ENCODE measurements at regions not wholly inside any gene's neighbourhood (a gene's known extent, or its start where the extent isn't known, plus 50 kb on each side); places are given as distances from the start of the nearest gene placed in this dataset.

- no peak for TF ChIP-seq POLR2A (IDR thresholded peaks at IDR 0.05; ENCODE audit: low read depth, low read length)
- DNase-seq (ENCODE audit: insufficient read length, low spot score) = no peak
- no peak for FAIRE-seq
Observed at GRCh38 chr22:27273436-27273835, 528.1 kb downstream of the MN1 start.

GRCh38 chr22:27273853-27274252 is 527.7 kb downstream of the MN1 start:
- DNase-seq (ENCODE audit: insufficient read length, low spot score) (no peak), FAIRE-seq (no peak)
- no peak for TF ChIP-seq POLR2A (IDR thresholded peaks at IDR 0.05; ENCODE audit: low read depth, low read length)

GRCh38 chr22:27274770-27275449 is 526.6 kb downstream of the MN1 start:
- FAIRE-seq (no peak), DNase-seq (ENCODE audit: insufficient read length, low spot score) (no peak)
- no peak for TF ChIP-seq POLR2A (IDR thresholded peaks at IDR 0.05; ENCODE audit: low read depth, low read length)

- FAIRE-seq (no peak), DNase-seq (ENCODE audit: insufficient read length, low spot score) (no peak)
- TF ChIP-seq POLR2A (IDR thresholded peaks at IDR 0.05; ENCODE audit: low read depth, low read length) = no peak
Observed at GRCh38 chr22:27278946-27279345, 522.6 kb downstream of the MN1 start.

GRCh38 chr22:27283240-27283639 is 518.3 kb downstream of the MN1 start:
- no peak for FAIRE-seq
- no peak for TF ChIP-seq POLR2A (IDR thresholded peaks at IDR 0.05; ENCODE audit: low read depth, low read length)

GRCh38 chr22:27283714-27284113 is 517.8 kb downstream of the MN1 start:
- FAIRE-seq (no peak), DNase-seq (ENCODE audit: insufficient read length, low spot score) (no peak)
- TF ChIP-seq POLR2A (IDR thresholded peaks at IDR 0.05; ENCODE audit: low read depth, low read length) = no peak

More at GRCh38 chr22:27283240-27283639, 518.3 kb downstream of the MN1 start:
- DNase-seq (ENCODE audit: insufficient read length, low spot score) = no peak

GRCh38 chr22:27284324-27284723 is 517.2 kb downstream of the MN1 start:
- FAIRE-seq = no peak
- DNase-seq (ENCODE audit: insufficient read length, low spot score) = no peak
- no peak for TF ChIP-seq POLR2A (IDR thresholded peaks at IDR 0.05; ENCODE audit: low read depth, low read length)

GRCh38 chr22:27286711-27287110 is 514.8 kb downstream of the MN1 start:
- no peak for TF ChIP-seq POLR2A (IDR thresholded peaks at IDR 0.05; ENCODE audit: low read depth, low read length)
- FAIRE-seq = no peak
- no peak for DNase-seq (ENCODE audit: insufficient read length, low spot score)

- DNase-seq (ENCODE audit: insufficient read length, low spot score) (no peak), FAIRE-seq (no peak)
- TF ChIP-seq POLR2A (IDR thresholded peaks at IDR 0.05; ENCODE audit: low read depth, low read length) = no peak
Observed at GRCh38 chr22:27292542-27293299, 508.8 kb downstream of the MN1 start.

GRCh38 chr22:27293721-27294445 is 507.7 kb downstream of the MN1 start:
- FAIRE-seq = no peak
- no peak for TF ChIP-seq POLR2A (IDR thresholded peaks at IDR 0.05; ENCODE audit: low read depth, low read length)
- DNase-seq (ENCODE audit: insufficient read length, low spot score) = no peak

- TF ChIP-seq POLR2A (IDR thresholded peaks at IDR 0.05; ENCODE audit: low read depth, low read length) = no peak
- FAIRE-seq (no peak), DNase-seq (ENCODE audit: insufficient read length, low spot score) (no peak)
Observed at GRCh38 chr22:27295040-27295439, 506.5 kb downstream of the MN1 start.

- TF ChIP-seq POLR2A (IDR thresholded peaks at IDR 0.05; ENCODE audit: low read depth, low read length) = no peak
- DNase-seq (ENCODE audit: insufficient read length, low spot score) = no peak
- FAIRE-seq = no peak
Observed at GRCh38 chr22:27295605-27296004, 506.0 kb downstream of the MN1 start.

GRCh38 chr22:27296091-27296675 is 505.4 kb downstream of the MN1 start:
- no peak for TF ChIP-seq POLR2A (IDR thresholded peaks at IDR 0.05; ENCODE audit: low read depth, low read length)

GRCh38 chr22:27297125-27297524 is 504.4 kb downstream of the MN1 start:
- TF ChIP-seq POLR2A (IDR thresholded peaks at IDR 0.05; ENCODE audit: low read depth, low read length) = no peak
- FAIRE-seq = no peak
- DNase-seq (ENCODE audit: insufficient read length, low spot score) = no peak

More at GRCh38 chr22:27296091-27296675, 505.4 kb downstream of the MN1 start:
- DNase-seq (ENCODE audit: insufficient read length, low spot score) = no peak
- FAIRE-seq = no peak
